Fibroblast of skin of scalp (primary cell): ENCODE measurements at regions not wholly inside any gene's neighbourhood (a gene's known extent, or its start where the extent isn't known, plus 50 kb on each side); places are given as distances from the start of the nearest gene placed in this dataset.

ENCODE experiments used
- DNase-seq: peaks from one replicate; pipeline ENCODE4 v3.0.0-alpha.2; 2013

DNA sequence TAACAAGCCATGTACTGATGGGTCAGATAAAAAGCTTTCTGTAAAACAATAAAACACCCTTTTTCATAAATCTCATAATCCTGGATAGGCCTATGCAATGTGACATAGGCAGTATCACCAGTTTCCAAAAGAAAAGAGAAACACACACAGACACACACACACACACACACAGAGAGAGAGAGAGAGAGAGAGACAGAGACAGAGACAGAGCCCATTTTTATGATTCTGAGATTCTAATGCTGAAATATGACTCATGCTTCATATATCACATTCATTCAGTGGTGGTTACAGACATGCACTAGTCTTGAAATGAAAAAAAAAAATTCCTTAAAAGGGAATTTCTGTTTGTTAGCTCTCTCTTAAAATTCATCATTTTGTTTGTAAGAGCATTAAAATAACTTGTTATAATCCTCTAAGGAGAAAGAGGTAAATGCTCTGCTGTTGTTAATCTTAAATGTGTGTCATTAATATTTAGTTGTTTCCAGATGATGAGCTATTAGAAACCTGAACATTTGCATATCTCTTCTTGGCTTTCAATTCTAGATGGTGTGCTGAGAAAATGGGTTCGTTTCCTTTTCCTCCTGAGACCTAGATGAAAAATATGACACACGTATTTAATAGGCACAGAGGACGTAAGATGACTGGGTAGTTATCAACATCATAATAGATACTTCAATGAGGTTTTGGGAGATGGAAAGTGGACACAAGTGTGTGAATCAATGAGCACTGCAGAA lies 1598.7 kb upstream of the ACVR2A start:
- peak; percentile 94 for DNase-seq

DNA sequence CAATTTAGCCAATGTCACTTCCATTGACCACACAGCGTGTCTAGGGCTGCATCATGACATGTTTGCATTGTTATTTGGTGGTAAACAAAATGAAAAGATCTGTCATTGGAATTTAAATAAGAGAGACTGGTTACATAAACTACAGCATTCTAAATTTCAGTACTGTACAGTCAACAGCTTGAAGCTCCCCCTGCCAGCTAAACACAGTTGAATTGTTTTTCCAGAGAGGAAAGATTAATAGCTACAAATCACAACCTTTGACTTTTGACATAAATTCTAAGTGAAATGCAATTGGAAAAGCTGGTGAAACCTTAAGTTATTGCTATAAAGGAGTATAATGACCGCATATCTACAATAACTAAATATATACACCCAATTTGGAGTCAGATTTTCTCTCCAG lies 1600.0 kb upstream of the ACVR2A start:
- peak; percentile 28 for DNase-seq

DNA sequence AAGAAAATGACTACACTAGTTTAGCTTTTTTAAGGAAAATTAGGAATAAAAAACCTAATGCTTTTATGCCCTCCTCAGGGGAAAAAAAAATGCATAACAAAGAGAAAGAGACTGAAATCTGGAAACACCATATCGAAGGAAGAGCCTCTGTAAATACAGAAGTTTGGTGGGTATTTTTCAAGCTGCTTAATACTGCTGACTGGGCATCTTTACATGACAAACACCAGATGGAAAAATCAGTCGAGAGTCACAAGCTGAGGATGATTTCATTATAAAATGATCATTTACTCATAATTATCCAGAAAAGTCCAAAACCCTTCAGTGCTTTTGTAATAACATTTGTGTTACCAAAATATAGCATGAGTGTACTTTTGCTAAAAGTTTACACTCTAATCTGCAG lies 1600.7 kb upstream of the ACVR2A start:
- DNase-seq: peak; percentile 18

DNA sequence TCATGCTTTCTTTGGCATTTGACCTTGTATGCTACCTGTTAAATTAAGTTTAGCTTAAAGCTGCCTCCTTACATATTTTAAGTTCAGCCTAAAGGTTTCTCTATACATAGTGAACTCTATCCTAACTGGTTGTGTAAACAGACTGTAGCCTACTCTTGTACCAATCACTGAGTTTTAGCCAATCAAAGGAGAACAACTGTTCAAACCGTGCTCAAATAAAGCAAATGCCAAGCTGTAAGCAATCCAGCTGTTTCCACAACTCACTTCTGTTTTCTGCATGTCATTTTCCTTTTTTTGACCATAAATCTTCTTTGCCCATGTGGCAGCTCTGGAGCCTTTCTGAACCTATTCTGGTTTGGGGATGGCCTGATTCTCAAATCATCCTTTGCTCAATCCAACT lies 1603.8 kb upstream of the ACVR2A start:
- DNase-seq: no peak

DNA sequence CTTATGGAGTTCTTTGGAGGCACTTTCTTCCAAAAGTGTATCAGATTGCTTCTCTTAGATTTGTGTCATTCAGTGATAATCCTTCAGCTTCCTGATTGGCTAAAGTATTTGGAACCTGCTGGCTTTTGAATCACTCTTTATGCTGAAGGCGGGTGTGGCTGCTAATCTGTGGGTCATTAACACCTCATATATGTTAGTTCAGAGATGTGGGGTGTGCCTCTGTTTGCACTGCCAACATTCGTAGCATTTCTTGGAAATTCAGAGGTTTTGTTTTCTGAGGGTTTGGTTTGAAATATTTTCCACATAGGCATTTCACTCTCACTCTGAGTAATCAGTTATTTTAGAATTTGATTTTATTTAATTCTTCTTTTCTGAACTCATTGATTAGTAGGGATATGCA lies 1604.4 kb upstream of the ACVR2A start:
- DNase-seq: peak; percentile 74

DNA sequence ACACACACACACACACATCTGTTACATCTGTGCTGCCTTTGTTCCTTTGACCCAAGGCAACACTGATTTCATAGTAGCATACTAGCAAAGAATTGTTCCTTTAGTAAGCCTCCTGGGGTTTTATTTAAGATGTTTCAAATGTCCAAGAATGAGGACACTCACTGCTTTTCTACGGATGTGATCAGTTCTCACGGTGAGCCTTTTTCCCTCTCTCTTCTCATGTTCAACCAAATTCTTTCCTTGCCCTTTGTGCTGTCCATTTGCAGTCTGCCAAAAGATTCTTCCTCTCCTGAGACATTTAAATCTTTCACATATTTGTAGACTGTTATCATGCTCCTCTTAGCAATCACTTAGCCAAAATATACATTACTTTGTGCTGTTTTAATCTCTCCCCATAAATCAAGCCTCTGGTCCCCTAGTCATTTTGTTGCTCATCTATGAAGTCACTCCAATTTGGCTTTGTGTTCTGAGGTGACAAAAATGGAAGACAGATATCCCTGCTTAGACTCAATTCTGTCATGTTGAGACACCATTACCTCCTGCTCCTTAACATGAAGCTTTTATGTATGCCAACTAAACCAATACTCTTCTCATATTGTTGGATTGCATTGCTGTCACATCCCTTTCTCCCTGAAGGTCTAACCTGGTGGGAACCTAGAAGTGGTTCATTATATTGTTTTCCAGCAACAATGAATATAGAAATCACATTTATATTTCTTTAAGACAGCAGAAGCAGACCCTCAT lies 1605.3 kb upstream of the ACVR2A start:
- DNase-seq: peak; percentile 98

DNA sequence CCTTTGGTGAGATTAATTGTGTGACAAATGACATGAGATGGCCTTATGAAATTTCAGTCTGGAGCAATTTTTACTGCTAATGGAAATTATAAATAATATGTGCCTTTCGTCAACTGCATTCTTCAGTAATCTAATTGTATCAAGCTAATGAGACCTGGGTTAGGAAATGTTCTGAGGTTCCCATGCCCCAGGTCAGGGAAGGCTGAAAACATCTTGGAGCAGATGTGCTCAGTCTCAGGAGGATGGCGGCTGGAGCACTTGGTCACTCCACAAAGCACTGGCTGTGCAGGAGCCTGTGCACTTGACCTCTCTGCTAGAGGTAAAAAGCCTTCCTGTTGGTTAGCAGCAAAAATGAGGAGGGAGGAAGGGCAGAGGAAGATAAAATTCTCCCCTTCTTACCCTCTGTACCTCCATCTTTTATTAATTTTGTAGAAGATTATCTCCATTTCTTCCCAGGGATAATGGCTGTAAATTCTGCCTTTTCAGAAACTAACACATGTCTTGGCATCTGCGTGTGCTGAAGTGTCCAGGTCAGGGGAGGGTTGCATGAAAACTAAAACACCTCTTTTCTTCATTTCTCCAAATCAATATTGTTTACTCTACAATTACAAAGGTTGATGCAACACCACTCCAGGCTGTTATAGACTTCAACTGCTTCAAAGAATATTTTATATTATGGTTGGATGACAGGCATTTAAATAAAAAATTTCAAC lies 1606.4 kb upstream of the ACVR2A start:
- DNase-seq: no peak

DNA sequence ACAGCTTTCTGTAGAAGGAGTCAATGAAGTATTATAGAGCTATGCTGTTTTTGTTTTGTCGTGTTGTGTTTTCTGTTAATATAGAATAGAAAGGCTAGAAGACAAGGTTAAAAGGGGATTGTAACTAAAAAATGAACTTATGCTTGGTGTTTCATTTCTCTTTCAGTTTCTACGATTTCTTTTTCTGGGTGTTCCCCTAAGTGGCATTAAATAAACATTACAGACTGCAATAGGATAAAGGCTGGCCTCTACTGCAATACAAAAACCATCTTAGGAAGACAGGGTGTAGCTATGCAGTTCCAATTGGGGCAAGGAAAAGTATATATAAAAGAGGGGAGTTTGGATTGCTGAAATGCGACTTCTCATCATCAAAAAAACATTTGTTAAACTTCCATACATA lies 1609.7 kb upstream of the ACVR2A start:
- DNase-seq: no peak

DNA sequence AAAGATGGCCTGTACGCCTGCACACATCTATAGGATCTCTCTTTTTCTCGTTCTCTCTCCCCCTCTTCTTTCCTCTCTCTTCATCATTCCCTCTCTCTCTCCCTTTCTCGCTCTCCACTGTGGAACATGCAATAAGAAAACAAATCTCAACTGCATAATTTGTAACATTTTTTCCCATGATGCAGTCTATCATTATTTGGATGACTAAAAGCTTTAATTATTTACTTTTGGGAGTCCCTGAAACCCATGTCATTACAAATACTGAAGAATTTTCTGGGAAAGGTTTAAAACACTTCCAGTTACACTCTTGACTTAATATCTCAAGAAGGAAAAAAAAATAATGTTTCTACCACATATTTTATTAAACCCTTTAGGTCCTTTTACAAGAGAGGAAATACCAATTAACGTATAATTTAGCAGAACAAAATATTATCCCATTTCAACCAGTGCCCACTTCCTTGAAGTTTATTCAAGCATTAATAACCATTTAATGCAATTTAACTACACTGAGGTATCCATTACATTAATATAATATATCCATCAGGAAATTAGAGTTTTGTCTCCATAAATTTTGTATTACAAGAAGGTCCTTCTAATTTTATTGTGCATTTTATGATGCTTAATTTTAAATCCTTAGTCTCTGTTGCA lies 1615.2 kb upstream of the ACVR2A start:
- DNase-seq: peak; percentile 59

DNA sequence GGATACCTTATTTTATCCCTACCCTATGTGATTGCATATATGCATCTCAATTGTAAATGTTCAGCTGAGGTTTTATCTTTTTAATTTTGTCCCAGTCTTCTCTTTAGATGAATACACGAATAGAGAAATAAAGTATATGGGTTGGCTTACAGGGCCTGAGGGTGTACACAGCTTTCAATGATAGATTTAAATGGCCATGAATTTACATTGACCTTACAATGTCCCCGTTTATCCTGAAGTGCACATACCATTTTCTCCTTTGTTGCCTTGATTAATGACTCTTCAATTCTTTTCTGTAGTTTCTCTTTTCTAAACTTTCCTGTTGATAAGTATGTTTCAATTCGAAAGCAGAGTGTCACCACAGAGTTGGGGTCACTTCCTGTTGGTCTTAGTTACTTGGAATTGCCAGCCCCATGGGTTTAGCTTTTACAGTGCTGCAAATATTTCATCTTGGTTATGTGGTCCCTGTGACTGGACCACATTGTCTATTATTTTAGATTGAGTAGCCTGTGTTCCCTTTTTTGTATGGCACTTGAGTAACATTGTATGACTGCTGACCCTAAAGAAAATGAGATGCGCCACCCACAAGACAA lies 1616.3 kb upstream of the ACVR2A start:
- DNase-seq: no peak

DNA sequence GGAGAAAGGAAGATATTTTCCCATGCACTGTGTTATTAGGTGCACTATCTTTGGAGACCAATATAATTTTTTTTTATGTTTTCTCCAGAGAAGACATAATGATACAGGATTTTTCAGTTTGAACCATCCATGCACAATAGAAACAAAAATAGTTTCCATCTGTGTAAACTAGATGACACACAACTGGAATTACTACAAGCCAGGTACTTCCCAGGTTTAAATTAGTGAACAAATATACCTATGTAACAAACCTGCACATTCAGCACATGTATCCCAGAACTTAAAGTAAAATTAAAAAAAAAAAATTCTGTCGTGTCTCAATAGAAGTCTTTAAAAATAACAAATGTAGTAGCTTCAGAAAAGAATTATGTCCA lies 1616.8 kb upstream of the ACVR2A start:
- DNase-seq: no peak

DNA sequence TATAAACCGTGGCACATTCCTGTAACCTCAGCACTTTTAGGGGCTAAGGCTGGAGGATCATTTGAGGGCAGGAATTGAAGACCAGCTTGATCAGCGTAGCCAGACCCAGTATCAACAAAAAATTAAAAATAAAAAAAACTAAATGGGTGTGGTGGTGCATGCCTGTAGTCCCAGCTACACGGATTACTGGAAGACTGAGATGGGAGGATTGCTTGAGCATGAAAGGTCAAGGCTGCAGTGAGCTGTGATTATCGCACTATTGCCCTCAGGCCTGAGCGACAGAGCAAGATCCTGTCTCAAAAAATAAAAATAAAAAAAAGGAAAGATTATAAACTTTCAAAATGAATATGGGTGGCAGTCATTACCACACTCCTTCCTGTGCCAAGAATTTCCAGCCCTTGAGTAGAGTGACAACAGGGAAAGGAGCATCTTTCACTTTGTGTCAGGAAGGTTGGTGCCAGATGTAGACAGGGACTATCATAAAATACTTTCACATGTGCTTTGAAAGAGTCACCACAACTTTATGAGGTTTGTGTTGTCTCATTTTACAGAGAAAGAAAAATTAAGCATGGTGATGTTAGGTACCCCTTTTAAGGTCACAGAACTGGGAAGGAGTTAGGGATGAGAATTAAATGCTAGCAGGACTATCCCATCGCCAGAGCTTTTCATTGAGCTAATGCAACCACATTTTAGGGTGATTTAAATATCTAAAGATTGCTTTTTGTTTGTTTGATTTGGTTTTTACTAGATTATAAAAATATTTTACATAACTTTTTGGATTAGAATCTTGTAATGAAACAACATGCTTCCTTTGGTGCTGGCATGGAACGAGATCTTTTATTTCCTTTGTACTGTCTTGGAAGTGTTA lies 1617.4 kb upstream of the ACVR2A start:
- no peak for DNase-seq

DNA sequence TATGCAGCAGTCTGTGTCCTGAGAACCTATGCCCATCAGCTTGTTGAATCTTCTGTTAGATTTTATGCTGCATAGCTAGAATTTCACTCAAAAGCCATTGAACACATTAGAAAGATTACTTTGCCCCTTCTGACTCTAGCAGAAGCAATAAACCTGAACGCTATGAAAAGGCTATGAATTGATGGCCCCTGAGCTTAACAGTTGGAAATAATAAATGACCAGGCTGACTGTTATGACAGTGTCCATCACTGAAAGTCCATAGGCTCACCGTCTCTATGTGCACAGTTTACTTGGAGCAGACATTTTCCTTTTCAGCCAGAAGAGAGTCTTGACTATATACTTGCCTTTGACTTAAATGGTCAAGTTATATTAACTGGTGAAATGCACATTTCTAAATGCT lies 1618.8 kb upstream of the ACVR2A start:
- no peak for DNase-seq

DNA sequence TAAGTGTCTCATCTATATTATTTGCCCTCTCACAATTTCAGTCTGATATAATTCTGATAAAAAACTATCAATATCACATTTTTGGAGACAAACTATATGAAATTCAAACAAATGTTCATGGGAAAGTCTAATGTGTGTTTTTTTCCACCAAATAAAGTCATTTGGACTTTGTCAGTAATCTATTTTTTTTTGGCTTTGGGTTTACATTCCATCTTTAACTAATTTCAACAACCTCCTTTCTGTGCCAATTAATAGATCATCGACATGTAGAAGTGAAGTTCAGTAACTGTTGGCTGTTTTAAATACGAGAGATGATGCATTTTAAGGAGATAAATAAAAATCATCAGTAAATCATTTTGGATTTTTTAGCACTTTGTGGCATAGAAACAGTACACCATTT lies 1623.0 kb upstream of the ACVR2A start:
- DNase-seq: no peak

DNA sequence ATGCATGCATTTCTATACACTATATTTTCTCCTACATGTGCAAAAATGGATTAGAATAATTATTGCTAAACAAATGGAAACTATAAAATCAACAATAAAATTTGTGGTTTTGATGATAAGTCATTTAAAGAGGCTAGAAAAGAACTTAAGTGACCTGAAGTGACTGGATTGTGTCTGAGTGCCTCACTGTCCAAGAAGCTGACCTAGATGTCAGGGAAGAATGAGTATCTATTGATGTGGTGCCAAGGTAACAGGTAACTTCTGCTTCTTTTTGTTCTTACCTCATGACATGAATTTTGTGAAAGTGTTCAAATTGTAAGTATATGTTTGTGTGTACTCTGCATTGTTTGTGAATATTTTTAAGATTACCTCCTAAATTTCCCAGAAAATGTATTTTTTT lies 1623.9 kb upstream of the ACVR2A start:
- DNase-seq: no peak

DNA sequence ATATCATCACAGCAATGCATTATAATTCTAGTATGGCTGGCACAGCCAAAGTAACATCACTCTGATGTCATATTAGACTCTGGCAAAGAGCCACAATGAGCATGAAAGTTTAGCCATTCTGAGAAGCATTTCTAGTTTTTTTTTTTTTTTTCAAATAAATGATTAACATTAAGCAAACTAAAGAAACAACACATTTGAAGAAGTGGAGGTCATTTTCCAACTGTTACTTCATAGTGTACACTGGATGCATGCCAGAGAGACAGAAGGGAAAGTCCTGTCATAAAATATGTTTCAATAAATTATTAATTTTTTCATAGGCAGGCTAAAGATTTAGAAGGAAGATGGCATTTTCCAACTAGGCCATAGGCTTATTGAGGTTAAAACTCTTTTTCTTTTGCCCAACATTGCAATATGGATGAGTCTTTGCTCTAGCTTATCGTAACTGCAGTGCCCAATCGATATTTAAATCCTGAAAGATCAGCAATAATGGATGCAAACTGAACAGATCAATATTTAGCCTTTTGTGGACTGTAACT lies 1630.4 kb upstream of the ACVR2A start:
- DNase-seq: peak; percentile 14

DNA sequence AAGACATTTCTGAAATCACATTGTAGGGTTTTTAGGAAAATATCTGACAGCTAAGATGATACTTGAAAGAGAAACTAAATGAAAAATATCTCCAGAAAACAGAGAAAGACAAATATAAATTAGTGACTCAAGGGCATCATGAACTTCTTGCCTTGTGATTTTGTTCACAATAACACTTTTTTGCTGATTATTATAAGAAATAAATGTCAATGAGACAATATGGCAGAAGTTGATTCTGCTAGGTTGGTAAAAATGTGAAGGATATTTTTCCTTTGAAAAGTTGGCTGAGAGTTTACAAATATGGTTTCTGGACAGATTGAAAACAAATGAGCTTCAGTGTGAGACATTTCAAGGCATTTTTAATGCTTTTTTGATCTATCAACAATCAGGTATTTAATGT lies 1631.2 kb upstream of the ACVR2A start:
- DNase-seq: no peak

DNA sequence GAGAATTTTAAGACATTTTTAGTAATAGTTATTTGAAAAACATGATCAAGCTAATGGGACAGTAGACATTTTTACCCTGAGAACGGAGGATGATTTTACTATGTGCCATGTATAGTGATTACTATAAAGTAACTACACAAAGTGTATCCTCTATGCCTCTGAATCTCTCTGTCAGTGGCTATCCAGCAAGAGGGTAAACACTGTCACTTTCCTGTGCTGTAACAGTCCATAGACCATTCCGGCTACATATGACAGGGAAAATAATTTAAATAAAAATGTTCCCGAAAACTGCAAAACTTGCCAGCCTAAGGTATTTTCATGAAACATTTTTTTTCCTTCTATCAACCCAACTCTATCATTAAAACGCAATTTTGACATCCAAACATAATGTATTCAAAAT lies 1632.2 kb upstream of the ACVR2A start:
- no peak for DNase-seq

DNA sequence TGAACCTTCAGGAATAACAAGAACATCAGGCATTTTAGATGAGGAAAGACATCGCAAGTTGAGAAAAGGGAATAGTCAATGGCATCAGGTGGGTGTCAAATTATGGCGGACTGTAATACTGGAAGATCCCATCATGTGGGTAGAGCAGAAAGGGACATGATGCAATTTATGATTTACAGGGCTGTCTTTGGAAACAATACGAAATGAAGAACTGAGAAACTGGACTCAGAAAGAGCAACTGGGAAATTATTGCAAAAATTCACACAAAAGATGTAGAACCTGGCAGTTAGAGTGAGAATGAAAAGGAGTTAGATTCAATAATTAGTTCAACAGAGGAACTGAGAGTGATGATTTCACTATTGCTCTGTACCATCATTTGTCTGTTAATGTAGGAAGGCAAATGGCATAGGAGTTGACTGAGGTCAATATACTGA lies 1635.0 kb upstream of the ACVR2A start:
- no peak for DNase-seq

DNA sequence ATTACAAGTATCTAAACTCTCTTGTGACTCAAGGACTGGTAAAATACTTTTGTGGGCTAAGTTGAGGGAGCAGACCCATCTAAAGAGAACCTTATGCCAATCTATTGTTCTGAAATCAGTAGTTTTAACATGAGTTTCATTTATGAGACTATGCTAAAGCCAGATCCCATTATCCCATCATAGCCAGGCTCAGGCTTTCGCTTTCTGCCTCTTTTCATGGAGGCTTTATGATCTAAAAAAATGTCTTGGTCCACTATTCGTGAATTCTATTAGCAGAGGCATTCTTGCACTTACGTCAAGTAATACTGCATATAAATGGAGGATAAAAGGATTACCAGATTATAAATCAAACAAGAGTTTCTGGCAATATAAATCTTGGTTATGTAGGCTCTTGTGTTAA lies 1636.9 kb upstream of the ACVR2A start:
- DNase-seq: no peak

DNA sequence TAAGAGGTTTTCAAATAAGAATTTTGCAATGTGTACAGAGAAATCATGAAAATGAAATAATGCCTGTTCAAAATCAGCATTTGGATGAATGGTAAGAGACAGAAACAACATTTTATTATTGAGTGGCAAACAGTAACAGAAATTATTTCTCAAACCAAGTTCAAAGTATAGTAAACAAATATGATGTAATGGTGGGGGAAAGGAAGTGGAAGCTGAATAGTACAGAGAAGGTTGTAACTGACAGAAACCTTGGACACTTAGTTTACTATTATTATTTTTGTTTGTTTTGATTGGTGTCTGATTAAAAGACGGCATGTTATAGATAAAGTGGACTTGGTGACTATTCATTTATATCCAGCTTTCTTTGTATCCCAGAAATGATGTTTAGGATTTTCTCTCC lies 1637.4 kb upstream of the ACVR2A start:
- DNase-seq: no peak
